Loucy (cell line): ENCODE measurements at regions not wholly inside any gene's neighbourhood (a gene's known extent, or its start where the extent isn't known, plus 50 kb on each side); places are given as distances from the start of the nearest gene placed in this dataset.

Source experiments
- H2AFZ ChIP-seq: fragments of 200-600 bp; sonication (generic); 2 replicates; pipeline ENCODE4 v1.6.0; 2016; ENCODE audit warnings: antibody characterized with exemption, mild to moderate bottlenecking, low read length, moderate library complexity
- H3F3A ChIP-seq: fragments of 200-600 bp; 2 replicates; pipeline ENCODE4 v1.6.0; 2016; ENCODE audit warnings: antibody characterized with exemption, low read depth, mild to moderate bottlenecking
- H3K27me3 ChIP-seq: fragments of 200-600 bp; sonication (generic); 2 replicates; pipeline ENCODE4 v1.6.1; 2014; ENCODE audit warnings: low read length, mild to moderate bottlenecking; ENCODE audit not compliant: insufficient read depth, poor library complexity, severe bottlenecking
- H3K36me3 ChIP-seq: fragments of 200-600 bp; sonication (generic); 2 replicates; pipeline ENCODE4 v1.6.1; 2016; ENCODE audit warnings: low read length; ENCODE audit not compliant: insufficient read depth
- H3K4me1 ChIP-seq: fragments of 200-600 bp; sonication (generic); 2 replicates; pipeline ENCODE4 v1.5.1; 2014; ENCODE audit warnings: low read length, mild to moderate bottlenecking; ENCODE audit not compliant: insufficient read depth, poor library complexity, severe bottlenecking
- H3K4me2 ChIP-seq: fragments of 200-600 bp; sonication (generic); 2 replicates; pipeline ENCODE4 v1.6.0; 2014; ENCODE audit warnings: antibody characterized with exemption, low read length, low read depth, mild to moderate bottlenecking; ENCODE audit not compliant: poor library complexity, severe bottlenecking
- H3K4me3 ChIP-seq: fragments of 200-600 bp; sonication (generic); 2 replicates; pipeline ENCODE4 v1.5.1; 2014; ENCODE audit warnings: low read length, mild to moderate bottlenecking, mixed read lengths; ENCODE audit not compliant: poor library complexity, severe bottlenecking
- H3K79me2 ChIP-seq: fragments of 200-600 bp; sonication (generic); 2 replicates; pipeline ENCODE4 v1.6.1; 2014; ENCODE audit warnings: low read length; ENCODE audit not compliant: insufficient read depth
- H3K9ac ChIP-seq: fragments of 200-600 bp; sonication (generic); 2 replicates; pipeline ENCODE4 v1.6.0; 2014; ENCODE audit warnings: mild to moderate bottlenecking, low read depth, low read length, moderate library complexity; ENCODE audit not compliant: poor library complexity, severe bottlenecking
- H3K9me2 ChIP-seq: fragments of 200-600 bp; sonication (generic); replicated peaks from 2 replicates; pipeline ENCODE4 v1.6.1; 2016; ENCODE audit warnings: low read depth, low read length, mixed read lengths
- H3K9me3 ChIP-seq: fragments of 200-600 bp; sonication (generic); 2 replicates; pipeline ENCODE4 v1.6.1; 2014; ENCODE audit warnings: mild to moderate bottlenecking, antibody characterized with exemption, low read length, low read depth; ENCODE audit not compliant: insufficient read depth
- H4K20me1 ChIP-seq: fragments of 200-600 bp; sonication (generic); 2 replicates; pipeline ENCODE4 v1.6.0; 2014; ENCODE audit warnings: antibody characterized with exemption, low read length, mild to moderate bottlenecking; ENCODE audit not compliant: insufficient read depth, poor library complexity, severe bottlenecking
- CTCF ChIP-seq: fragments of 200-600 bp; sonication (generic); conservative IDR thresholded peaks from 2 replicates; pipeline ENCODE4 v1.5.1; 2014; ENCODE audit warnings: mild to moderate bottlenecking, antibody characterized with exemption, low read length
- EZH2phosphoT487 ChIP-seq: fragments of 200-600 bp; IDR thresholded peaks from 2 replicates; pipeline ENCODE4 v1.6.1; 2018; ENCODE audit warnings: antibody characterized with exemption, mild to moderate bottlenecking, moderate library complexity, borderline replicate concordance

DNA sequence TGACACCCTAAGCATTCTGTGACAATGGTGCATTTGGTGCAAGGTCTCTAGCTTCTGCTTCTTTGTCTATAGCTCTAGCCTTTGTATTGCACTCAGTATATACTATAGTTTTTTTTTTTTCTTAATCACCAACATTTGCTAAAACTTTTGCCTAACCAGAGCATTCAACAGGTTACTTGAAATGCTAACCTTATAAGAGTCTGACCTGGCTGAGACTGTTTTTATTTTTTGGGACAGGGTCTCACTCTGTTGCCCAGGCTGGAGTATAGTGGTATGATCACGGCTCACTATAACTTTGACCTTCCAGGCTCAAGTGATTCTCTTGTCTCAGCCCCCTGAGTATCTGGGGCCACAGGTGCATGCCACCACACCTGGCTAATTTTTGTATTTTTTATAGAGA lies 92.4 kb downstream of the ZNF365 start:
- no peaks in the 10 kb centered on the region for H3K27me3 ChIP-seq
- no peaks in the 10 kb centered on the region for H3F3A ChIP-seq
- no peak overlapping the region for H3K4me2 ChIP-seq
- peaks cover 9% of the 10 kb centered on the region; the same call in 1 of the 2 replicates for H3K9me3 ChIP-seq
- H4K20me1 ChIP-seq: no peaks in the 10 kb centered on the region
- no peaks in the 10 kb centered on the region for H3K9me2 ChIP-seq
- no peak overlapping the region for H3K9ac ChIP-seq
- no peaks in the 10 kb centered on the region for H3K4me1 ChIP-seq
- H3K4me3 ChIP-seq: no peak overlapping the region
- no peaks in the 10 kb centered on the region for H3K36me3 ChIP-seq
- H2AFZ ChIP-seq: no peak overlapping the region
- no peaks in the 10 kb centered on the region for H3K79me2 ChIP-seq
- no peak for TF ChIP-seq EZH2phosphoT487
- no peak for TF ChIP-seq CTCF

DNA sequence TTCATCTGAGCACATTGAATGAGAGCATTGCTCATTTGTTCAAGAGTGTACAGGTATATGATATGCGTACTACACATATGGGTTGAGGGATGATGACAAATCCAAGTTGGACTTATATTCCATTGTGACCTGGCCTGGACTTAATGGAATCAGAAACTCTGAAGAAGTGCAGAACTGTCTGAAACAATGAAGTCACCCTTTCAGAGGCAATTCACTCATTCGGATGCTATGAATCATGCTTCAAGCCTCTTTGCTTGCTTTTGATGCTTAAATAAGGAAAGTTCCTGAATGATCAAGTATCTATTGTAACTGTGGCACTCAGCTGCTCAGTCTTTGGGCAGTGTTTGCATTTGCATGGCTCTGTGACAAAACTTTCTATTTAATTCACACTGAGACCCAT lies 93.4 kb downstream of the ZNF365 start:
- no peak overlapping the region for H3K4me3 ChIP-seq
- no peak overlapping the region for H2AFZ ChIP-seq
- H3K4me2 ChIP-seq: no peak overlapping the region
- peaks cover 9% of the 10 kb centered on the region; the same call in 1 of the 2 replicates for H3K9me3 ChIP-seq
- no peaks in the 10 kb centered on the region for H3F3A ChIP-seq
- H3K9ac ChIP-seq: no peak overlapping the region
- no peaks in the 10 kb centered on the region for H3K27me3 ChIP-seq
- no peaks in the 10 kb centered on the region for H3K9me2 ChIP-seq
- H3K36me3 ChIP-seq: no peaks in the 10 kb centered on the region
- H3K79me2 ChIP-seq: no peaks in the 10 kb centered on the region
- H3K4me1 ChIP-seq: no peaks in the 10 kb centered on the region
- TF ChIP-seq EZH2phosphoT487 (no peak), CTCF (no peak)
- H4K20me1 ChIP-seq: no peaks in the 10 kb centered on the region

DNA sequence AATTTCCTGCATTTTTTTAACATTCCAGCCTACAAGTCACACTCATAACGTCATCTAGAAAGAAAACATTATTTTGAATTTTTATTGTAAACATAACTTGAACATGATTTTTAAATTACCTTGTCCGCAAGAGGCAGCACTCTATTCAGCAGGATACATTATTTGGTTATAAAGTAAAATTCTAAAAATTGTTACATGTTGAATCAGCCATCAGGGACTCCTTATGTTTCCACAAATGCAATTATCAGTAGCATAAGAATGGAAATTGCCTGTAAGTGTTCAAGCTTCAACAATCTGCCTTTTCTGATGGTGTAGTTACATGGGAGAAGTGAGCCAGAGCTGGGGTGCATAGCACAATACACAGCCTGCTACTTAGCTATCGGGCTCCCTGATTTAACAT lies 97.5 kb downstream of the ZNF365 start:
- no peak overlapping the region for H2AFZ ChIP-seq
- H3F3A ChIP-seq: no peaks in the 10 kb centered on the region
- no peak overlapping the region for H3K4me3 ChIP-seq
- no peaks in the 10 kb centered on the region for H3K4me1 ChIP-seq
- no peaks in the 10 kb centered on the region for H3K27me3 ChIP-seq
- no peaks in the 10 kb centered on the region for H3K9me3 ChIP-seq
- TF ChIP-seq EZH2phosphoT487 (no peak), CTCF (no peak)
- no peaks in the 10 kb centered on the region for H3K9me2 ChIP-seq
- no peaks in the 10 kb centered on the region for H3K36me3 ChIP-seq
- H4K20me1 ChIP-seq: no peaks in the 10 kb centered on the region
- H3K79me2 ChIP-seq: no peaks in the 10 kb centered on the region
- H3K9ac ChIP-seq: no peak overlapping the region
- no peak overlapping the region for H3K4me2 ChIP-seq
